Stomach (tissue), 4 donors: ENCODE measurements at regions not wholly inside any gene's neighbourhood (a gene's known extent, or its start where the extent isn't known, plus 50 kb on each side); places are given as distances from the start of the nearest gene placed in this dataset.

ENCODE experiments used
- CTCF ChIP-seq, 7 experiments: fragments of 450-650 bp in 4 of 7; fragments of 200-600 bp in 3 of 7; sonication (generic) in 3 of 7; IDR thresholded peaks; one replicate each; pipeline ENCODE4 v1.5.1; 2016 to 2019; ENCODE audit warnings: antibody characterized with exemption in 7 of 7, control low read depth in 2 of 7, mild to moderate bottlenecking in 1 of 7
- EP300 ChIP-seq: sonication (generic); formaldehyde crosslinking; IDR thresholded peaks from one replicate; pipeline ENCODE4 v1.6.1; 2017; ENCODE audit warnings: antibody characterized with exemption
- POLR2A ChIP-seq, 4 donors: fragments of 450-650 bp; IDR thresholded peaks; one replicate each; pipeline ENCODE4 v1.6.1; 2016; ENCODE audit warnings: antibody characterized with exemption in 4 of 4, control low read depth in 2 of 4, mild to moderate bottlenecking in 1 of 4, moderate library complexity in 1 of 4
- POLR2AphosphoS5 ChIP-seq, 3 donors: sonication (generic); formaldehyde crosslinking; IDR thresholded peaks; one replicate each; pipeline ENCODE4 v1.6.1; 2016; ENCODE audit warnings: antibody characterized with exemption in 3 of 3

GRCh38 chr1:212230329-212230728 lies 54.9 kb upstream of the PPP2R5A start:
- TF ChIP-seq CTCF (IDR thresholded peaks at IDR 0.05) (no peak), POLR2AphosphoS5 (IDR thresholded peaks at IDR 0.05) (no peak), EP300 (no peak), POLR2A (IDR thresholded peaks at IDR 0.05) (no peak)
